H9 (cell line): ENCODE measurements at regions not wholly inside any gene's neighbourhood (a gene's known extent, or its start where the extent isn't known, plus 50 kb on each side); places are given as distances from the start of the nearest gene placed in this dataset.

Experiments
- DNase-seq: peaks from one replicate; pipeline ENCODE4 v3.0.0-alpha.2; 2017
- H2AFZ ChIP-seq: one replicate; pipeline ENCODE4 v1.6.1; 2013; ENCODE audit warnings: mild to moderate bottlenecking, low read length, control low read depth, moderate library complexity
- H2AK5ac ChIP-seq: 2 replicates; pipeline ENCODE4 v1.6.1; 2013; ENCODE audit warnings: low read length, control low read depth, mixed read lengths; ENCODE audit not compliant: insufficient read length
- H2BK120ac ChIP-seq: one replicate; pipeline ENCODE4 v1.6.1; 2013; ENCODE audit warnings: low read depth, mild to moderate bottlenecking, low read length, control low read depth, inconsistent platforms; ENCODE audit not compliant: poor library complexity, severe bottlenecking
- H2BK12ac ChIP-seq: 2 replicates; pipeline ENCODE4 v1.6.1; 2013; ENCODE audit warnings: low read length, control low read depth, mixed read lengths, low read depth; ENCODE audit not compliant: insufficient read length
- H2BK15ac ChIP-seq: 2 replicates; pipeline ENCODE4 v1.6.1; 2013; ENCODE audit warnings: low read depth, low read length, control low read depth
- H2BK20ac ChIP-seq: one replicate; pipeline ENCODE4 v1.6.1; 2013; ENCODE audit warnings: low read depth, mild to moderate bottlenecking, low read length, control low read depth, inconsistent platforms; ENCODE audit not compliant: poor library complexity, severe bottlenecking
- H2BK5ac ChIP-seq: 2 replicates; pipeline ENCODE4 v1.6.1; 2013; ENCODE audit warnings: low read length, control low read depth, mixed read lengths; ENCODE audit not compliant: insufficient read length
- H3K14ac ChIP-seq: 2 replicates; pipeline ENCODE4 v1.6.1; 2013; ENCODE audit warnings: low read length, control low read depth; ENCODE audit not compliant: insufficient read depth
- H3K18ac ChIP-seq: 2 replicates; pipeline ENCODE4 v1.6.1; 2013; ENCODE audit warnings: low read depth, mild to moderate bottlenecking, mixed read lengths, low read length, control low read depth; ENCODE audit not compliant: insufficient read length
- H3K23ac ChIP-seq: 2 replicates; pipeline ENCODE4 v1.6.1; 2013; ENCODE audit warnings: low read length, control low read depth, mixed read lengths, low read depth; ENCODE audit not compliant: insufficient read length
- H3K23me2 ChIP-seq: 2 replicates; pipeline ENCODE4 v1.6.1; 2013; ENCODE audit warnings: low read depth, mild to moderate bottlenecking, mixed read lengths, low read length, control low read depth; ENCODE audit not compliant: insufficient read length, poor library complexity, severe bottlenecking
- H3K27ac ChIP-seq: 2 replicates; pipeline ENCODE4 v1.5.1; 2013; ENCODE audit warnings: low read length, control low read depth, mixed read lengths, low read depth; ENCODE audit not compliant: insufficient read length
- H3K27me3 ChIP-seq: 2 replicates; pipeline ENCODE4 v1.6.1; 2013; ENCODE audit warnings: low read length, control low read depth, inconsistent platforms; ENCODE audit not compliant: insufficient read depth
- H3K4ac ChIP-seq: 2 replicates; pipeline ENCODE4 v1.6.1; 2013; ENCODE audit warnings: low read depth, mild to moderate bottlenecking, control low read depth, inconsistent platforms, low read length, moderate library complexity
- H3K4me1 ChIP-seq: 2 replicates; pipeline ENCODE4 v1.6.1; 2013; ENCODE audit warnings: low read length, control low read depth, inconsistent platforms; ENCODE audit not compliant: insufficient read depth
- H3K4me2 ChIP-seq: 2 replicates; pipeline ENCODE4 v1.6.1; 2013; ENCODE audit warnings: low read length, control low read depth, mixed read lengths; ENCODE audit not compliant: insufficient read length, insufficient read depth
- H3K56ac ChIP-seq: 2 replicates; pipeline ENCODE4 v1.6.1; 2013; ENCODE audit warnings: low read depth, mild to moderate bottlenecking, mixed read lengths, low read length, control low read depth; ENCODE audit not compliant: insufficient read length
- H3K79me1 ChIP-seq: 2 replicates; pipeline ENCODE4 v1.6.1; 2013; ENCODE audit warnings: low read depth, mild to moderate bottlenecking, moderate library complexity, low read length, control low read depth, inconsistent platforms; ENCODE audit not compliant: insufficient read depth, poor library complexity, severe bottlenecking
- H3K79me2 ChIP-seq: 2 replicates; pipeline ENCODE4 v1.6.1; 2013; ENCODE audit warnings: low read length, control low read depth, inconsistent platforms; ENCODE audit not compliant: insufficient read depth
- H3K9ac ChIP-seq: 2 replicates; pipeline ENCODE4 v1.6.1; 2013; ENCODE audit warnings: low read length, control low read depth, mixed read lengths; ENCODE audit not compliant: insufficient read length; ENCODE audit errors: extremely low read depth
- H3K9me3 ChIP-seq: one replicate; pipeline ENCODE4 v1.6.1; 2013; ENCODE audit warnings: low read depth, low read length, inconsistent platforms; ENCODE audit not compliant: control insufficient read depth
- H3T11ph ChIP-seq: one replicate; pipeline ENCODE4 v1.6.1; 2013; ENCODE audit warnings: mild to moderate bottlenecking, low read length, control low read depth, inconsistent platforms
- H4K20me1 ChIP-seq: one replicate; pipeline ENCODE4 v1.6.1; 2013; ENCODE audit not compliant: control insufficient read depth, insufficient read length, insufficient read depth
- H4K5ac ChIP-seq: 2 replicates; pipeline ENCODE4 v1.6.1; 2013; ENCODE audit warnings: low read depth, mild to moderate bottlenecking, mixed read lengths, low read length, control low read depth; ENCODE audit not compliant: insufficient read length
- H4K8ac ChIP-seq: replicated peaks from 2 replicates; pipeline ENCODE4 v1.6.1; 2013; ENCODE audit warnings: low read length, control low read depth, mixed read lengths, low read depth; ENCODE audit not compliant: insufficient read length
- H4K91ac ChIP-seq: 2 replicates; pipeline ENCODE4 v1.6.1; 2013; ENCODE audit warnings: low read depth, mild to moderate bottlenecking, moderate library complexity, mixed read lengths, low read length, control low read depth; ENCODE audit not compliant: insufficient read length
- H3K27ac Mint-ChIP-seq, 3 experiments: 2 replicates in 2 of 3; 3 replicates in 1 of 3; pipeline ENCODE4 v1.8.0; 2020 to 2021; ENCODE audit warnings: mixed read lengths in 3 of 3, mild to moderate bottlenecking in 1 of 3, moderate library complexity in 1 of 3
- H3K27me3 Mint-ChIP-seq: 2 replicates; pipeline ENCODE4 v1.8.0; 2021; ENCODE audit warnings: low read depth, mild to moderate bottlenecking, moderate library complexity, mixed read lengths
- H3K36me3 Mint-ChIP-seq, 3 experiments: 2 replicates in 2 of 3; 3 replicates in 1 of 3; pipeline ENCODE4 v1.8.0; 2020 to 2021; ENCODE audit warnings: low read depth in 3 of 3, mixed read lengths in 3 of 3; ENCODE audit not compliant: insufficient read depth in 1 of 3
- H3K4me1 Mint-ChIP-seq, 2 experiments: 2 replicates each; pipeline ENCODE4 v1.8.0; 2020; ENCODE audit warnings: mixed read lengths in 2 of 2
- H3K4me3 Mint-ChIP-seq, 2 experiments: 2 replicates in 1 of 2; 3 replicates in 1 of 2; pipeline ENCODE4 v1.8.0; 2020 to 2021; ENCODE audit warnings: mild to moderate bottlenecking in 2 of 2, mixed read lengths in 2 of 2, moderate library complexity in 1 of 2
- H3K9me3 Mint-ChIP-seq, 2 experiments: 2 replicates in 1 of 2; 3 replicates in 1 of 2; pipeline ENCODE4 v1.8.0; 2020; ENCODE audit warnings: mild to moderate bottlenecking in 2 of 2, mixed read lengths in 2 of 2, moderate library complexity in 1 of 2
- CTCF ChIP-seq: fragments of 200-600 bp; sonication (generic); conservative IDR thresholded peaks from 3 replicates; pipeline ENCODE4 v1.8.0; 2021; ENCODE audit warnings: antibody characterized with exemption, mild to moderate bottlenecking
- WGBS: extraction: QIAGEN DNeasy Blood & Tissue Kit; methylation state at CpG from one replicate; pipeline ENCODE4 v1.1.7; 2013; ENCODE audit warnings: missing lambda C conversion rate, low lambda C conversion rate, mixed read lengths; ENCODE audit not compliant: insufficient read length; ENCODE audit errors: extremely low coverage; 5-methylcytosine and 5-hydroxymethylcytosine counted together

- Histone ChIP-seq H3K4ac (no peak overlapping the region), H4K8ac (no peak overlapping the region), H2BK20ac (no peak overlapping the region), H3K14ac (no peak overlapping the region), H3K4me1 (peaks cover 3% of the 10 kb centered on the region; the same call in 1 of the 2 replicates), H3K4me2 (no peak overlapping the region), H2BK12ac (no peak overlapping the region), H3K56ac (no peak overlapping the region), H2BK5ac (no peak overlapping the region), H3K27ac (no peak overlapping the region), H4K20me1 (no peaks in the 10 kb centered on the region), H3K23me2 (no peaks in the 10 kb centered on the region), H3K23ac (no peak overlapping the region), H2BK120ac (no peak overlapping the region), H2AK5ac (no peak overlapping the region), H2BK15ac (no peak overlapping the region), H3K9me3 (no peaks in the 10 kb centered on the region), H2AFZ (no peak overlapping the region), H3T11ph (no peak overlapping the region), H3K27me3 (no peaks in the 10 kb centered on the region), H3K79me1 (no peaks in the 10 kb centered on the region), H3K9ac (no peak overlapping the region), H4K5ac (no peak overlapping the region), H3K79me2 (no peaks in the 10 kb centered on the region), H3K18ac (no peak overlapping the region), H4K91ac (no peak overlapping the region)
- H3K9me3 Mint-ChIP-seq: peaks cover 0 to 3% of the 10 kb centered on the region in 2 experiments; a peak in 1 of 5 replicates
- H3K36me3 Mint-ChIP-seq: peaks cover 0 to 2% (median 0%) of the 10 kb centered on the region in 3 experiments; a peak in 2 of 7 replicates
- H3K27me3 Mint-ChIP-seq: no peaks in the 10 kb centered on the region; the same call in none of the 2 replicates
- H3K27ac Mint-ChIP-seq: no peak overlapping the region; a peak in 1 of 7 replicates
- H3K4me3 Mint-ChIP-seq: no peak overlapping the region
- DNase-seq: no peak
- H3K4me1 Mint-ChIP-seq: peaks cover 13 to 20% of the 10 kb centered on the region in 2 experiments
- whole genome bisulfite sequencing: no CpG with 5 or more reads among the region's 1 CpG
- TF ChIP-seq CTCF: no peak
Measured at GRCh38 chr12:91910871-91911388, 234.7 kb downstream of the BTG1 start.
